ENCODE measurements at regions not wholly inside any gene's neighbourhood (a gene's known extent, or its start where the extent isn't known, plus 50 kb on each side); places are given as distances from the start of the nearest gene placed in this dataset.

DNA sequence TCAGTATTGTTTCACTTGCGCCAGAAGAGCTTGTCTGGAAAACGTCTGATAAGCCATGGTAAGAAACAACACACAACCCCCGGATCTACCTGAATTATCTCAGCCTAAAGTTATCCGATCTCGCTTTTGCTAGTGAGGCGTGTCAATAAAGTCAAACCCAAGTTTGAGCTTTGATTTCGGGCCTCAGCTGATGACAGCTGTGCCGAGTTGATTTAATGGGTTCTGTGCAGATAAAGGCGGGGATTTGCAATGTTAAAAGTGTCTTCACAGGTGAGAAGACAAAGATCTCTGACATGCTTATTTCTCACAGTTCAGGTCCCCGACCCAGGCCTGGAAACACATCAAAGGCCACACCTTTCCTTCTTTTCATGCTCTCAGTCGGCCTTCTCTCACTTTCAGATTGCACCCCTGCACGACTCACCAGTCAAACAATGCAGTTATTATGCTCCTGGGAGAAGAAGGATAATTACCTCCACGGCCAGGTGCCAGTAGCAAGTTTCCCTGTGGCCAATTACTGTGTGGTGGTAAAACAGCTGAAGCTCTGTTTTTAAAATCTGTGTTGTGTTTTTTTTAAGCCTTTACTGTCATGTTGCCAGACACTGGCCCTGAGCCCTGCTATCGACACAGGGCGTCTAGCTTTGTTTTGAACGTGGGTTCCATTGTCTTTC lies 245.3 kb upstream of the RUNX1 start:
- TF ChIP-seq CTCF (IDR thresholded peaks at IDR 0.05) (no peak), POLR2AphosphoS5 (IDR thresholded peaks at IDR 0.05) (no peak)

All from upper lobe of left lung (tissue), 4 donors.